ENCODE measurements at regions not wholly inside any gene's neighbourhood (a gene's known extent, or its start where the extent isn't known, plus 50 kb on each side); places are given as distances from the start of the nearest gene placed in this dataset.

- no peak for DNase-seq (ENCODE audit: low spot score)
- no peak overlapping the region for H3K27ac Mint-ChIP-seq
- H3K4me1 Mint-ChIP-seq (ENCODE audit: low read depth) = no peaks in the 10 kb centered on the region
- no peak overlapping the region for H3K4me3 Mint-ChIP-seq
- peaks cover 4% of the 10 kb centered on the region for H3K9me3 Mint-ChIP-seq
- no peaks in the 10 kb centered on the region for H3K27me3 Mint-ChIP-seq (ENCODE audit: low read depth)
- no peaks in the 10 kb centered on the region for H3K36me3 Mint-ChIP-seq (ENCODE audit: low read depth)
These were observed 498.2 kb downstream of the PYDC2 start for GRCh38 chr3:191958980-191959671.

GRCh38 chr3:191959876-191960413, 499.0 kb downstream of the PYDC2 start:
- Mint-ChIP-seq H3K36me3 (ENCODE audit: low read depth) (no peaks in the 10 kb centered on the region), H3K4me3 (no peak overlapping the region), H3K27me3 (ENCODE audit: low read depth) (no peaks in the 10 kb centered on the region), H3K27ac (no peak overlapping the region), H3K9me3 (peaks cover 4% of the 10 kb centered on the region), H3K4me1 (ENCODE audit: low read depth) (no peaks in the 10 kb centered on the region)
- no peak for DNase-seq (ENCODE audit: low spot score)

GRCh38 chr3:191961022-191961421, 500.1 kb downstream of the PYDC2 start:
- no peaks in the 10 kb centered on the region for H3K4me1 Mint-ChIP-seq (ENCODE audit: low read depth)
- no peak overlapping the region for H3K27ac Mint-ChIP-seq
- no peaks in the 10 kb centered on the region for H3K36me3 Mint-ChIP-seq (ENCODE audit: low read depth)
- H3K4me3 Mint-ChIP-seq = no peak overlapping the region
- DNase-seq (ENCODE audit: low spot score) = no peak
- peaks cover 4% of the 10 kb centered on the region for H3K9me3 Mint-ChIP-seq
- no peaks in the 10 kb centered on the region for H3K27me3 Mint-ChIP-seq (ENCODE audit: low read depth)

- H3K4me1 Mint-ChIP-seq (ENCODE audit: low read depth) = no peaks in the 10 kb centered on the region
- H3K27me3 Mint-ChIP-seq (ENCODE audit: low read depth) = no peaks in the 10 kb centered on the region
- H3K36me3 Mint-ChIP-seq (ENCODE audit: low read depth) = no peaks in the 10 kb centered on the region
- peaks cover 4% of the 10 kb centered on the region for H3K9me3 Mint-ChIP-seq
- no peak for DNase-seq (ENCODE audit: low spot score)
- no peak overlapping the region for H3K4me3 Mint-ChIP-seq
- H3K27ac Mint-ChIP-seq = no peak overlapping the region
These were observed 500.6 kb downstream of the PYDC2 start for GRCh38 chr3:191961529-191961928.

- H3K27ac Mint-ChIP-seq = no peak overlapping the region
- no peak overlapping the region for H3K4me3 Mint-ChIP-seq
- H3K27me3 Mint-ChIP-seq (ENCODE audit: low read depth) = no peaks in the 10 kb centered on the region
- H3K36me3 Mint-ChIP-seq (ENCODE audit: low read depth) = no peaks in the 10 kb centered on the region
- H3K4me1 Mint-ChIP-seq (ENCODE audit: low read depth) = no peaks in the 10 kb centered on the region
- peaks cover 4% of the 10 kb centered on the region for H3K9me3 Mint-ChIP-seq
- DNase-seq (ENCODE audit: low spot score) = no peak
These were observed 501.4 kb downstream of the PYDC2 start for GRCh38 chr3:191962324-191962723.

- no peaks in the 10 kb centered on the region for H3K27me3 Mint-ChIP-seq (ENCODE audit: low read depth)
- no peak overlapping the region for H3K27ac Mint-ChIP-seq
- H3K4me3 Mint-ChIP-seq = no peak overlapping the region
- no peak for DNase-seq (ENCODE audit: low spot score)
- peaks cover 4% of the 10 kb centered on the region for H3K9me3 Mint-ChIP-seq
- no peaks in the 10 kb centered on the region for H3K4me1 Mint-ChIP-seq (ENCODE audit: low read depth)
- H3K36me3 Mint-ChIP-seq (ENCODE audit: low read depth) = no peaks in the 10 kb centered on the region
These were observed 502.2 kb downstream of the PYDC2 start for GRCh38 chr3:191963182-191963581.

- no peaks in the 10 kb centered on the region for H3K9me3 Mint-ChIP-seq
- no peak for DNase-seq (ENCODE audit: low spot score)
- no peak overlapping the region for H3K4me3 Mint-ChIP-seq
- H3K27me3 Mint-ChIP-seq (ENCODE audit: low read depth) = no peaks in the 10 kb centered on the region
- no peaks in the 10 kb centered on the region for H3K36me3 Mint-ChIP-seq (ENCODE audit: low read depth)
- no peak overlapping the region for H3K27ac Mint-ChIP-seq
- H3K4me1 Mint-ChIP-seq (ENCODE audit: low read depth) = no peaks in the 10 kb centered on the region
These were observed 505.6 kb downstream of the PYDC2 start for GRCh38 chr3:191966556-191966955.

GRCh38 chr3:191968299-191968698, 507.3 kb downstream of the PYDC2 start:
- no peaks in the 10 kb centered on the region for H3K27me3 Mint-ChIP-seq (ENCODE audit: low read depth)

GRCh38 chr3:191972714-191973398, 511.9 kb downstream of the PYDC2 start:
- H3K27ac Mint-ChIP-seq = no peak overlapping the region

More at GRCh38 chr3:191968299-191968698, 507.3 kb downstream of the PYDC2 start:
- no peak for DNase-seq (ENCODE audit: low spot score)
- no peaks in the 10 kb centered on the region for H3K36me3 Mint-ChIP-seq (ENCODE audit: low read depth)
- no peaks in the 10 kb centered on the region for H3K4me1 Mint-ChIP-seq (ENCODE audit: low read depth)
- no peaks in the 10 kb centered on the region for H3K9me3 Mint-ChIP-seq
- no peak overlapping the region for H3K27ac Mint-ChIP-seq
- no peak overlapping the region for H3K4me3 Mint-ChIP-seq

GRCh38 chr3:191973820-191974219, 512.9 kb downstream of the PYDC2 start:
- no peaks in the 10 kb centered on the region for H3K27me3 Mint-ChIP-seq (ENCODE audit: low read depth)
- H3K9me3 Mint-ChIP-seq = peaks cover 16% of the 10 kb centered on the region
- no peaks in the 10 kb centered on the region for H3K4me1 Mint-ChIP-seq (ENCODE audit: low read depth)
- no peak overlapping the region for H3K4me3 Mint-ChIP-seq
- H3K27ac Mint-ChIP-seq = no peak overlapping the region
- H3K36me3 Mint-ChIP-seq (ENCODE audit: low read depth) = no peaks in the 10 kb centered on the region
- DNase-seq (ENCODE audit: low spot score) = no peak

More at GRCh38 chr3:191972714-191973398, 511.9 kb downstream of the PYDC2 start:
- Mint-ChIP-seq H3K4me1 (ENCODE audit: low read depth) (no peaks in the 10 kb centered on the region), H3K4me3 (no peak overlapping the region), H3K27me3 (ENCODE audit: low read depth) (no peaks in the 10 kb centered on the region), H3K36me3 (ENCODE audit: low read depth) (no peaks in the 10 kb centered on the region), H3K9me3 (peaks cover 16% of the 10 kb centered on the region)
- no peak for DNase-seq (ENCODE audit: low spot score)

GRCh38 chr3:191975936-191976335, 515.0 kb downstream of the PYDC2 start:
- Mint-ChIP-seq H3K27ac (no peak overlapping the region), H3K4me1 (ENCODE audit: low read depth) (no peaks in the 10 kb centered on the region), H3K9me3 (peaks cover 20% of the 10 kb centered on the region), H3K27me3 (ENCODE audit: low read depth) (no peaks in the 10 kb centered on the region), H3K36me3 (ENCODE audit: low read depth) (no peaks in the 10 kb centered on the region), H3K4me3 (no peak overlapping the region)
- no peak for DNase-seq (ENCODE audit: low spot score)

GRCh38 chr3:191980443-191980842, 519.5 kb downstream of the PYDC2 start:
- Mint-ChIP-seq H3K27me3 (ENCODE audit: low read depth) (no peaks in the 10 kb centered on the region), H3K36me3 (ENCODE audit: low read depth) (no peaks in the 10 kb centered on the region), H3K27ac (no peak overlapping the region), H3K9me3 (peaks cover 17% of the 10 kb centered on the region), H3K4me1 (ENCODE audit: low read depth) (no peaks in the 10 kb centered on the region), H3K4me3 (no peak overlapping the region)
- DNase-seq (ENCODE audit: low spot score) = no peak

GRCh38 chr3:191982481-191982880, 521.5 kb downstream of the PYDC2 start:
- peaks cover 4% of the 10 kb centered on the region for H3K9me3 Mint-ChIP-seq
- H3K4me3 Mint-ChIP-seq = no peak overlapping the region
- H3K4me1 Mint-ChIP-seq (ENCODE audit: low read depth) = no peaks in the 10 kb centered on the region
- no peak overlapping the region for H3K27ac Mint-ChIP-seq
- no peaks in the 10 kb centered on the region for H3K36me3 Mint-ChIP-seq (ENCODE audit: low read depth)
- no peak for DNase-seq (ENCODE audit: low spot score)
- no peaks in the 10 kb centered on the region for H3K27me3 Mint-ChIP-seq (ENCODE audit: low read depth)

- DNase-seq (ENCODE audit: low spot score) = no peak
- H3K27me3 Mint-ChIP-seq (ENCODE audit: low read depth) = no peaks in the 10 kb centered on the region
- H3K36me3 Mint-ChIP-seq (ENCODE audit: low read depth) = no peaks in the 10 kb centered on the region
- H3K4me1 Mint-ChIP-seq (ENCODE audit: low read depth) = no peaks in the 10 kb centered on the region
- peaks cover 20% of the 10 kb centered on the region for H3K9me3 Mint-ChIP-seq
- H3K27ac Mint-ChIP-seq = no peak overlapping the region
- no peak overlapping the region for H3K4me3 Mint-ChIP-seq
These were observed 524.7 kb downstream of the PYDC2 start for GRCh38 chr3:191985691-191986090.
